ENCODE measurements at regions not wholly inside any gene's neighbourhood (a gene's known extent, or its start where the extent isn't known, plus 50 kb on each side); places are given as distances from the start of the nearest gene placed in this dataset.

DNA sequence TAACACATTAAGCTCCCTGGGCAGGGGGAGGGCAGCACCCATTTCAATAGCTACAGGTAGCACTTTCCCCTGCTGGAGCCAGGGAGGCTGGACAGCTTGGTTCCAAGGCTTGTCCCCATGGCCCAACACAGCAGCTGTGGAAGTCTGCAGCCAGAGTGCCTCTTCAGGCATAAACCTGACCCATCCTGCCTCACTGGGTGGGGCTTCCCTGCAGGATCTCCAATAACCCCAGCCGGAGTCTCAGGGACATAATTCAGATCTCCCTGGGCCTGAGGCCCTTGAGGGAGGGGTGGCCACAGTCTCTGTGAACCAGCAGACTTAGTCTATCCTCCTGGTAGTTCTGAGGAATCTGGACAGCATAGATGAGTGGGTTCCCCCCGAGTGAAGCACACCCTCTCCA is 1001.9 kb upstream of the CHAC2 start:
- in situ Hi-C loops (cut with MboI; ENCODE audit: low sequenced_read_pairs in 4 of 4): no loop called here
- no peak for ATAC-seq
- no peak for DNase-seq
- intact Hi-C loops (cut with DNase I; ENCODE audit: low total_unique reads): no loop called here
- H3K4me1 ChIP-seq: no peaks in the 10 kb centered on the region
- H3K36me3 ChIP-seq: no peaks in the 10 kb centered on the region
- no peaks in the 10 kb centered on the region for H3K27me3 ChIP-seq
- H3K27ac ChIP-seq: no peak overlapping the region
- TF ChIP-seq, protein P1, sequence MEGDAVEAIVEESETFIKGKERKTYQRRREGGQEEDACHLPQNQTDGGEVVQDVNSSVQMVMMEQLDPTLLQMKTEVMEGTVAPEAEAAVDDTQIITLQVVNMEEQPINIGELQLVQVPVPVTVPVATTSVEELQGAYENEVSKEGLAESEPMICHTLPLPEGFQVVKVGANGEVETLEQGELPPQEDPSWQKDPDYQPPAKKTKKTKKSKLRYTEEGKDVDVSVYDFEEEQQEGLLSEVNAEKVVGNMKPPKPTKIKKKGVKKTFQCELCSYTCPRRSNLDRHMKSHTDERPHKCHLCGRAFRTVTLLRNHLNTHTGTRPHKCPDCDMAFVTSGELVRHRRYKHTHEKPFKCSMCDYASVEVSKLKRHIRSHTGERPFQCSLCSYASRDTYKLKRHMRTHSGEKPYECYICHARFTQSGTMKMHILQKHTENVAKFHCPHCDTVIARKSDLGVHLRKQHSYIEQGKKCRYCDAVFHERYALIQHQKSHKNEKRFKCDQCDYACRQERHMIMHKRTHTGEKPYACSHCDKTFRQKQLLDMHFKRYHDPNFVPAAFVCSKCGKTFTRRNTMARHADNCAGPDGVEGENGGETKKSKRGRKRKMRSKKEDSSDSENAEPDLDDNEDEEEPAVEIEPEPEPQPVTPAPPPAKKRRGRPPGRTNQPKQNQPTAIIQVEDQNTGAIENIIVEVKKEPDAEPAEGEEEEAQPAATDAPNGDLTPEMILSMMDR (IDR thresholded peaks at IDR 0.05 in 4 of 5, conservative IDR thresholded peaks at IDR 0.05 in 1 of 5): no peak
- no peak for TF ChIP-seq POLR2A (IDR thresholded peaks at IDR 0.05)
- H3K4me3 ChIP-seq: no peak overlapping the region
- H3K9me3 ChIP-seq: no peaks in the 10 kb centered on the region

DNA sequence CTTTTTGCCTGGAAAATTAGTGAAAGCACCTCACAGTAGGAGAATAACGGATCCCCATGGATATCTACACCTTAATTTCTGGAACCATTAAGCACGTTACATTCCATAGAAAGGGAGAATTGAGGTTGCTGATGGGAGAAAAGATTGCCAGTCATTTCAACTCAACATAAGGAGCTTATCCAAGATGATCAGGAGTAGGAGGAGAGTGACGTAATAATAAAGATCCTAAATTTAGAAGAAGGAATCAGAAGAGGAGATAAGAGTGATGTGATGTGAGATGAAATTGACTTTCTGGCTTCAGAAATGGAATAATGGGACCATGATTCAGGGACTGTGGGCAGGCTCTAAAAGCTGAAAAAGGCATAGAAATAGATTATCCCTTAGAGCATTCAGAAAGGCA is 1017.8 kb upstream of the CHAC2 start:
- TF ChIP-seq, protein P1 (IDR thresholded peaks at IDR 0.05 in 4 of 5, conservative IDR thresholded peaks at IDR 0.05 in 1 of 5): no peak
- TF ChIP-seq POLR2A (IDR thresholded peaks at IDR 0.05): no peak
- in situ Hi-C loops (cut with MboI; ENCODE audit: low sequenced_read_pairs in 4 of 4) (no loop called here), intact Hi-C loops (cut with DNase I; ENCODE audit: low total_unique reads) (no loop called here)
- Histone ChIP-seq H3K27ac (no peak overlapping the region), H3K4me1 (no peaks in the 10 kb centered on the region), H3K27me3 (no peaks in the 10 kb centered on the region), H3K4me3 (no peak overlapping the region), H3K36me3 (no peaks in the 10 kb centered on the region), H3K9me3 (no peaks in the 10 kb centered on the region)
- DNase-seq: no peak
- ATAC-seq: no peak

DNA sequence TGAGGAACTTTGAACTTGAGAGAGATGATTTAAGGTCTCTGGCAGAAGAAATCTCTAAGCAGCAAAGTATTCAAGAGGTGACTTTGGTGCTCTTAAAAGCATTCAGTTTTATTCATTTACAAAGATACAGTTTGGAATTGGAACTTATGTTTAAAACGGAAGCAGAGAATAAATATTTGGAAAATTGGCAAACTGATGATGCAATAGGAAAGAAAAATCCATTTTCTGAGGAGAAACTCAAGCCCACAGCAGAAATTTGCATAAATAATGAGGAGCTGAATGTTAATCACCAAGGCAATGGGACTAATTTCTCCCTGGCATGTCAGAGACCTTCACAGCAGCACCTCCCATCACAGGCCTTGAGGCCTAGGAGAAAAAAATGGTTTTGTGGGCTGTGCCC is 1022.5 kb upstream of the CHAC2 start:
- in situ Hi-C loops (cut with MboI; ENCODE audit: low sequenced_read_pairs in 4 of 4): no loop called here
- H3K27ac ChIP-seq: no peak overlapping the region
- intact Hi-C loops (cut with DNase I; ENCODE audit: low total_unique reads): no loop called here
- H3K9me3 ChIP-seq: no peaks in the 10 kb centered on the region
- H3K4me3 ChIP-seq: no peak overlapping the region
- no peak for ATAC-seq
- H3K4me1 ChIP-seq: no peaks in the 10 kb centered on the region
- no peaks in the 10 kb centered on the region for H3K27me3 ChIP-seq
- no peaks in the 10 kb centered on the region for H3K36me3 ChIP-seq
- DNase-seq: no peak
- TF ChIP-seq, protein P1 (IDR thresholded peaks at IDR 0.05 in 4 of 5, conservative IDR thresholded peaks at IDR 0.05 in 1 of 5): no peak
- no peak for TF ChIP-seq POLR2A (IDR thresholded peaks at IDR 0.05)

DNA sequence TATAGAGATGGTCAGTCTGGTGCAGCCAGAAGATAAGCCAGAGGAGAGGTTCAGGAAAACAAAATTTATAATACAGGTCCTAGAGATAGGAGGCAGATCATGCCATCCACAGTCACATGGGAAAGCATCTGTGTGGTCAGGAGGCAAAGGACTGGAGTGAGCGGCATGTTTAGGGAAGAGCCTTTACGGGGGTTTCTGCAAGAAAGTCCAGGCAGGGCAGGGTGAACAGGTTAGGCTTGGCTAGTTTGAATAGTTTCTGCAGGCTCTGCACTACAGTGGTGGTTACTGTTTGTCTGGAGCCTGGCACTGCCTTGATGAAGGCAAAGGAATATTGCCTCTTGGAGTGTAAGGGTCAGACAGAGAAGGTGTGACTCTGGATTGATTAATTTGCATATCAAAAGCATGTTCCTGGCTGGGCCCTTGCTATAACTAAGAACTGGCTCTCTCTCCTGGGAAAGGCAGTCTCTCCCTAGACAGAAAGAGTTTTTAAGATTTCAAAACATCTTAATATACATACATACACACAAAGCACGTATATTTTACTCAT is 1034.7 kb upstream of the CHAC2 start:
- Histone ChIP-seq H3K4me1 (no peaks in the 10 kb centered on the region), H3K27ac (no peak overlapping the region), H3K4me3 (no peak overlapping the region), H3K9me3 (no peaks in the 10 kb centered on the region), H3K27me3 (no peaks in the 10 kb centered on the region), H3K36me3 (no peaks in the 10 kb centered on the region)
- intact Hi-C loops (cut with DNase I; ENCODE audit: low total_unique reads): no loop called here
- ATAC-seq (no peak), DNase-seq (no peak)
- in situ Hi-C loops (cut with MboI; ENCODE audit: low sequenced_read_pairs in 4 of 4): no loop called here
- no peak for TF ChIP-seq POLR2A (IDR thresholded peaks at IDR 0.05)
- TF ChIP-seq, protein P1 (IDR thresholded peaks at IDR 0.05 in 4 of 5, conservative IDR thresholded peaks at IDR 0.05 in 1 of 5): no peak

DNA sequence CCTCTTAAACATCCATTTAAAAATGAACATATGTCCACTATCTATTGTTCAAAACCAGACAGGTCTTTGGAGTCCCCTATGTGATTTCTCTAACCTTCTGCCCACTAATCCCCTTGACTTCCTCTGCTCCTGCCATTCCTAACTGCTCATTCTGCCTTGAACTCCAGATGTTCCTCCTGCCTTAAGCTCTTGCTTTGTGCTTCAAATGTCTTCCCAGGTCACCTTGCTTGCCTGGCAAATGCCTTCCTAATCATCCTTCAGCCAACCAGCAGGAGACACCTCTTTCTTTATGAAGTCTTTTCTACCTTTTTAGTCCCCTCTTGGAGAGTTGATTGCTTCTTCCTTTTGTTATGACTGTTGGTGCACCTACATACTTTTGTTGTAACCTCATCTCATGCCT is 1043.0 kb upstream of the CHAC2 start:
- DNase-seq: no peak
- in situ Hi-C loops (cut with MboI; ENCODE audit: low sequenced_read_pairs in 4 of 4): no loop called here
- no peak for ATAC-seq
- Histone ChIP-seq H3K4me1 (no peaks in the 10 kb centered on the region), H3K27me3 (no peaks in the 10 kb centered on the region), H3K27ac (no peak overlapping the region), H3K4me3 (no peak overlapping the region), H3K9me3 (no peaks in the 10 kb centered on the region), H3K36me3 (no peaks in the 10 kb centered on the region)
- intact Hi-C loops (cut with DNase I; ENCODE audit: low total_unique reads): no loop called here
- TF ChIP-seq, protein P1 (IDR thresholded peaks at IDR 0.05 in 4 of 5, conservative IDR thresholded peaks at IDR 0.05 in 1 of 5): no peak
- TF ChIP-seq POLR2A (IDR thresholded peaks at IDR 0.05): no peak

Data from gastrocnemius medialis (tissue), 4 donors.